Sigmoid colon (tissue), 4 donors: ENCODE measurements at regions not wholly inside any gene's neighbourhood (a gene's known extent, or its start where the extent isn't known, plus 50 kb on each side); places are given as distances from the start of the nearest gene placed in this dataset.

Experiments used
- EP300 ChIP-seq, 4 donors: sonication (generic); formaldehyde crosslinking; IDR thresholded peaks; one replicate each; pipeline ENCODE4 v1.6.1; 2017; ENCODE audit warnings: antibody characterized with exemption in 4 of 4
- POLR2A ChIP-seq, 2 donors: fragments of 450-650 bp; IDR thresholded peaks; one replicate each; pipeline ENCODE4 v1.6.1; 2016; ENCODE audit warnings: antibody characterized with exemption in 2 of 2, mild to moderate bottlenecking in 2 of 2, moderate library complexity in 2 of 2
- TF ChIP-seq, protein P1 (sequence below), 4 experiments: fragments of 450-650 bp in 3 of 4; fragments of 200-600 bp in 1 of 4; IDR thresholded peaks; one replicate each; pipeline ENCODE4 v1.5.1; 2016 to 2019; ENCODE audit warnings: antibody characterized with exemption in 4 of 4, mild to moderate bottlenecking in 3 of 4, moderate library complexity in 2 of 4

- no peak for TF ChIP-seq EP300 (IDR thresholded peaks at IDR 0.05)
- TF ChIP-seq, protein P1, sequence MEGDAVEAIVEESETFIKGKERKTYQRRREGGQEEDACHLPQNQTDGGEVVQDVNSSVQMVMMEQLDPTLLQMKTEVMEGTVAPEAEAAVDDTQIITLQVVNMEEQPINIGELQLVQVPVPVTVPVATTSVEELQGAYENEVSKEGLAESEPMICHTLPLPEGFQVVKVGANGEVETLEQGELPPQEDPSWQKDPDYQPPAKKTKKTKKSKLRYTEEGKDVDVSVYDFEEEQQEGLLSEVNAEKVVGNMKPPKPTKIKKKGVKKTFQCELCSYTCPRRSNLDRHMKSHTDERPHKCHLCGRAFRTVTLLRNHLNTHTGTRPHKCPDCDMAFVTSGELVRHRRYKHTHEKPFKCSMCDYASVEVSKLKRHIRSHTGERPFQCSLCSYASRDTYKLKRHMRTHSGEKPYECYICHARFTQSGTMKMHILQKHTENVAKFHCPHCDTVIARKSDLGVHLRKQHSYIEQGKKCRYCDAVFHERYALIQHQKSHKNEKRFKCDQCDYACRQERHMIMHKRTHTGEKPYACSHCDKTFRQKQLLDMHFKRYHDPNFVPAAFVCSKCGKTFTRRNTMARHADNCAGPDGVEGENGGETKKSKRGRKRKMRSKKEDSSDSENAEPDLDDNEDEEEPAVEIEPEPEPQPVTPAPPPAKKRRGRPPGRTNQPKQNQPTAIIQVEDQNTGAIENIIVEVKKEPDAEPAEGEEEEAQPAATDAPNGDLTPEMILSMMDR (IDR thresholded peaks at IDR 0.05): no peak
- no peak for TF ChIP-seq POLR2A (IDR thresholded peaks at IDR 0.05)
Observed at GRCh38 chr9:91048749-91049148, 247.1 kb downstream of the SYK start.
